Hepatocyte (in vitro differentiated cells): ENCODE measurements at regions not wholly inside any gene's neighbourhood (a gene's known extent, or its start where the extent isn't known, plus 50 kb on each side); places are given as distances from the start of the nearest gene placed in this dataset.

Experiments
- DNase-seq: peaks from one replicate; pipeline ENCODE4 v3.0.0-alpha.2; 2016; ENCODE audit warnings: low spot score
- H2AFZ ChIP-seq: fragments of 200-600 bp; sonication (generic); 2 replicates; pipeline ENCODE4 v1.6.0; 2016; ENCODE audit warnings: antibody characterized with exemption, mild to moderate bottlenecking
- H3K27ac ChIP-seq: fragments of 200-600 bp; sonication (generic); 2 replicates; pipeline ENCODE4 v1.5.1; 2016; ENCODE audit warnings: mild to moderate bottlenecking
- H3K27me3 ChIP-seq: fragments of 200-600 bp; sonication (generic); 2 replicates; pipeline ENCODE4 v1.6.1; 2016
- H3K36me3 ChIP-seq: fragments of 200-600 bp; sonication (generic); replicated peaks from 2 replicates; pipeline ENCODE4 v1.5.1; 2016; ENCODE audit warnings: low read depth; ENCODE audit not compliant: insufficient read depth
- H3K4me1 ChIP-seq: fragments of 200-600 bp; sonication (generic); 2 replicates; pipeline ENCODE4 v1.5.1; 2016; ENCODE audit warnings: mild to moderate bottlenecking, moderate library complexity; ENCODE audit not compliant: insufficient read depth
- H3K4me2 ChIP-seq: fragments of 200-600 bp; sonication (generic); 2 replicates; pipeline ENCODE4 v1.6.0; 2016
- H3K4me3 ChIP-seq: fragments of 200-600 bp; sonication (generic); 2 replicates; pipeline ENCODE4 v1.5.1; 2016; ENCODE audit warnings: mild to moderate bottlenecking
- H3K79me2 ChIP-seq: fragments of 200-600 bp; sonication (generic); 2 replicates; pipeline ENCODE4 v1.6.0; 2017; ENCODE audit warnings: mild to moderate bottlenecking
- H3K9me2 ChIP-seq: fragments of 200-600 bp; sonication (generic); replicated peaks from 2 replicates; pipeline ENCODE4 v1.6.0; 2017; ENCODE audit warnings: mild to moderate bottlenecking; ENCODE audit not compliant: insufficient read depth
- H3K9me3 ChIP-seq: fragments of 200-600 bp; sonication (generic); 2 replicates; pipeline ENCODE4 v1.5.1; 2016; ENCODE audit warnings: low read depth, mild to moderate bottlenecking
- H4K20me1 ChIP-seq: fragments of 200-600 bp; sonication (generic); 2 replicates; pipeline ENCODE4 v1.6.0; 2016; ENCODE audit warnings: mild to moderate bottlenecking; ENCODE audit not compliant: insufficient read depth, poor library complexity, severe bottlenecking
- EZH2 ChIP-seq: fragments of 200-600 bp; sonication (generic); IDR thresholded peaks from 2 replicates; pipeline ENCODE4 v1.6.1; 2016; ENCODE audit warnings: antibody characterized with exemption, mild to moderate bottlenecking, borderline replicate concordance
- EZH2phosphoT487 ChIP-seq: fragments of 200-600 bp; sonication (generic); IDR thresholded peaks from one replicate; pipeline ENCODE4 v1.6.1; 2018; ENCODE audit warnings: antibody characterized with exemption, mild to moderate bottlenecking, low read depth, moderate library complexity; ENCODE audit not compliant: unreplicated experiment, severe bottlenecking
- WGBS: methylation state at CpG from one replicate; pipeline ENCODE4 v1.1.6; 2016; ENCODE audit warnings: low lambda C conversion rate; ENCODE audit errors: missing lambda C conversion rate; 5-methylcytosine and 5-hydroxymethylcytosine counted together
- TF ChIP-seq, protein P1 (sequence below): fragments of 200-600 bp; sonication (generic); IDR thresholded peaks from 2 replicates; pipeline ENCODE4 v1.5.1; 2016; ENCODE audit warnings: antibody characterized with exemption, mild to moderate bottlenecking; ENCODE audit not compliant: poor library complexity

DNA sequence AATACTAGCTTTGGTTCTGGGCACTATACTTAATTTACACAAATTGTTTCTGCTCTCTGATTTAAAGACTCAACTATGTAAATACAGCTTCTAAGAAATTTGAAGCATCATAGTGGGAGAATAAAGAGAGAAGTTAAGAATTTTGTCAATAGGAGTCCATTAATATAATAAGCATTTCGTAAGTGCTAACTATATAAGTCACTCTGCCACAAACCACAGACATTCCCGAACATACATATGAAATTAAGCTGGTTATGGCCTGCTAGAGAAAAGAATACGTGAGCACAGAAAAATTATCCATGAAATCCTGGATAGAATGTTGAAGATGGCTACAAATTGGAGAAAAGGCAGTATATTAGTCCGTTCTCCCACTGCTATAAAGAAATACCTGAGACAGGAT is 526.2 kb downstream of the MRPL39 start:
- Histone ChIP-seq H4K20me1 (no peaks in the 10 kb centered on the region), H3K4me2 (no peak overlapping the region), H3K27me3 (no peaks in the 10 kb centered on the region), H2AFZ (no peak overlapping the region), H3K9me3 (no peaks in the 10 kb centered on the region), H3K79me2 (no peaks in the 10 kb centered on the region), H3K36me3 (no peaks in the 10 kb centered on the region), H3K4me1 (no peaks in the 10 kb centered on the region), H3K27ac (no peak overlapping the region), H3K9me2 (no peaks in the 10 kb centered on the region), H3K4me3 (no peak overlapping the region)
- no peak for DNase-seq
- TF ChIP-seq EZH2phosphoT487 (no peak), EZH2 (no peak)
- TF ChIP-seq, protein P1, sequence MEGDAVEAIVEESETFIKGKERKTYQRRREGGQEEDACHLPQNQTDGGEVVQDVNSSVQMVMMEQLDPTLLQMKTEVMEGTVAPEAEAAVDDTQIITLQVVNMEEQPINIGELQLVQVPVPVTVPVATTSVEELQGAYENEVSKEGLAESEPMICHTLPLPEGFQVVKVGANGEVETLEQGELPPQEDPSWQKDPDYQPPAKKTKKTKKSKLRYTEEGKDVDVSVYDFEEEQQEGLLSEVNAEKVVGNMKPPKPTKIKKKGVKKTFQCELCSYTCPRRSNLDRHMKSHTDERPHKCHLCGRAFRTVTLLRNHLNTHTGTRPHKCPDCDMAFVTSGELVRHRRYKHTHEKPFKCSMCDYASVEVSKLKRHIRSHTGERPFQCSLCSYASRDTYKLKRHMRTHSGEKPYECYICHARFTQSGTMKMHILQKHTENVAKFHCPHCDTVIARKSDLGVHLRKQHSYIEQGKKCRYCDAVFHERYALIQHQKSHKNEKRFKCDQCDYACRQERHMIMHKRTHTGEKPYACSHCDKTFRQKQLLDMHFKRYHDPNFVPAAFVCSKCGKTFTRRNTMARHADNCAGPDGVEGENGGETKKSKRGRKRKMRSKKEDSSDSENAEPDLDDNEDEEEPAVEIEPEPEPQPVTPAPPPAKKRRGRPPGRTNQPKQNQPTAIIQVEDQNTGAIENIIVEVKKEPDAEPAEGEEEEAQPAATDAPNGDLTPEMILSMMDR = no peak
- 69% methylated on average over 4 of the region's 4 CpGs for WGBS

DNA sequence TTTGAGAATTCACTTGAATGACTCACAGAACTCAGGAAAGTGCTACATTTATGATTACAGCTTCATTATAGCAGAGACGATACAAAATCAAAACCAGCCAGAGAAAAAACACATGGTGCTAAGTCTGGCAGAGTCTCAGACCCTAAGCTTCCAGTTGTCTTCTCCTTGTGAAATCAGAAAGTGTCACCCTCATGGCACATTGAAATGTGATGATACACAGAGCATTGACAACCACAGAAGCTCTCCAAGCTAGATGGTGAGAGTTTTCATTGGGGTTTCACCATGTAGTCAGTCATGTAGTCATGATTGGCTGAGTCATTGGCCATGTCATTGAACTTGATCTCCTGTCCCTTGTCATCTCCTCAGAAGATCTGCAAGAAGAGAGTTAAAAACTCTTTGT is 526.6 kb downstream of the MRPL39 start:
- H3K4me3 ChIP-seq = no peak overlapping the region
- no peaks in the 10 kb centered on the region for H3K9me2 ChIP-seq
- no peak overlapping the region for H3K27ac ChIP-seq
- no peaks in the 10 kb centered on the region for H3K9me3 ChIP-seq
- TF ChIP-seq EZH2phosphoT487 (no peak), EZH2 (no peak)
- TF ChIP-seq, protein P1 = no peak
- DNase-seq = no peak
- no peaks in the 10 kb centered on the region for H3K4me1 ChIP-seq
- H3K79me2 ChIP-seq = no peaks in the 10 kb centered on the region
- no peak overlapping the region for H3K4me2 ChIP-seq
- no peak overlapping the region for H2AFZ ChIP-seq
- 96% methylated on average over 1 of the region's 1 CpG for WGBS
- no peaks in the 10 kb centered on the region for H3K36me3 ChIP-seq
- H3K27me3 ChIP-seq = no peaks in the 10 kb centered on the region
- no peaks in the 10 kb centered on the region for H4K20me1 ChIP-seq

DNA sequence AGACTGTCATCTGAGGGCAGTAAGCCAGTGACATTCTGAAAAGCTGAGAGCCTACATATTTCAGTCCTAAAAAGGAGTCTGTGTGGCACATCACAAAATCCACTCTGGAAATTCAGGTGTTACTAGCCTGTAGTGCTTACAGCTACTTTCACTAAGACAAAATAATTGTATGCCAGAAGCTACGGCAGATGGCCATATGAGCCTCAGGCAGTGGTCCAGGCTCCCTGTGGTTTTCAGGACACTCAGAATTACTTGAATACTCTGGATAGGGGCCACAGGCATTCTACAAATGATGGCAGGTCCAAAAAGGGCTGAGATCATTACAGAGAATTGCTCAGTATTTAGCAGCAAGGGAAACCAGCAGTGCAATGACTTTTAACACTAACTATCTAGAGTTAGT is 527.1 kb downstream of the MRPL39 start:
- no peak overlapping the region for H3K4me2 ChIP-seq
- no peak overlapping the region for H2AFZ ChIP-seq
- no peaks in the 10 kb centered on the region for H3K27me3 ChIP-seq
- no peaks in the 10 kb centered on the region for H3K9me2 ChIP-seq
- DNase-seq = no peak
- H4K20me1 ChIP-seq = no peaks in the 10 kb centered on the region
- no peaks in the 10 kb centered on the region for H3K36me3 ChIP-seq
- no peak overlapping the region for H3K4me3 ChIP-seq
- no peaks in the 10 kb centered on the region for H3K9me3 ChIP-seq
- TF ChIP-seq EZH2phosphoT487 = no peak
- TF ChIP-seq, protein P1 = no peak
- no peak for TF ChIP-seq EZH2
- WGBS = 81% methylated on average over 1 of the region's 1 CpG
- H3K79me2 ChIP-seq = no peaks in the 10 kb centered on the region
- H3K27ac ChIP-seq = no peak overlapping the region
- H3K4me1 ChIP-seq = no peaks in the 10 kb centered on the region

DNA sequence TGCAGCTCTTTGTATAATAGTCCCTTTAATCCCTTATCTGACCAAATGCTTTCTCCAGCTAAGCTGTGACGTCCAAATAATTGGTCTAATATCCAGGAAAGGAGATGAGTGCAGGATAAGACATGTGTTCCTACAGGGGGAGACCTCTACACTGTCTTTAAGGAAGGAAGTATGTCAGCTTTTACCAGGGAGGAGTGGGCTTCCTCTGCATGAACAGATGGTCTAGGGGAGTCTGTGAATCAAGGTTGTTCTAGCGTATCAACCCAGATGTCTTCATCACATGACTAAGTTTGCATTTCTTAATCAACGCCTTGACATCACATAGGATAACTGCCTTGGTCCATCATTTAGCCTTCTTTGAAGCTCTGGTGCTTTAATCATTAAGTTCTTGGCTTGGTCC is 528.2 kb downstream of the MRPL39 start:
- Histone ChIP-seq H3K79me2 (no peaks in the 10 kb centered on the region), H3K4me3 (no peak overlapping the region), H3K27me3 (no peaks in the 10 kb centered on the region), H3K9me3 (no peaks in the 10 kb centered on the region), H3K27ac (no peak overlapping the region), H3K4me2 (no peak overlapping the region), H4K20me1 (no peaks in the 10 kb centered on the region), H3K4me1 (no peaks in the 10 kb centered on the region), H2AFZ (no peak overlapping the region), H3K36me3 (no peaks in the 10 kb centered on the region), H3K9me2 (no peaks in the 10 kb centered on the region)
- no peak for DNase-seq
- TF ChIP-seq EZH2 = no peak
- no peak for TF ChIP-seq EZH2phosphoT487
- TF ChIP-seq, protein P1 = no peak
- WGBS = 68% methylated on average over 3 of the region's 3 CpGs
